Activated CD8-positive, alpha-beta T cell treated with anti-CD3 and anti-CD28 coated beads for 36 hours (primary cell): ENCODE measurements at regions not wholly inside any gene's neighbourhood (a gene's known extent, or its start where the extent isn't known, plus 50 kb on each side); places are given as distances from the start of the nearest gene placed in this dataset.
"Not testable (repeated sequence)": the region's sequence is repeated elsewhere in the genome, so short reads cannot be mapped to it uniquely, and the experiment has no call there.

Source experiments
- ATAC-seq: fragments of 200-7000 bp; cut with Tn5 transposase; one replicate; pipeline ENCODE4 v1.10.0; 2021; ENCODE audit warnings: mild to moderate bottlenecking, moderate library complexity
- CTCF ChIA-PET: fragments of 350-600 bp; sonication (Branson Sonifier 250); formaldehyde crosslinking; loops from one replicate; lab custom pipeline; 2021; ENCODE audit warnings: antibody characterized with exemption; lab: Charles Lee
- POLR2A ChIA-PET: fragments of 350-600 bp; sonication (Branson Sonifier 250); formaldehyde crosslinking; loops from one replicate; lab custom pipeline; 2021; ENCODE audit warnings: antibody characterized with exemption; lab: Charles Lee
- DNase-seq: peaks from one replicate; pipeline ENCODE4 v3.0.0-alpha.2; 2020
- H3K27ac Mint-ChIP-seq: one replicate; pipeline ENCODE4 v1.8.0; 2021; ENCODE audit warnings: mild to moderate bottlenecking, mixed read lengths
- H3K27me3 Mint-ChIP-seq: one replicate; pipeline ENCODE4 v1.8.0; 2021; ENCODE audit warnings: mixed read lengths
- H3K36me3 Mint-ChIP-seq: one replicate; pipeline ENCODE4 v1.8.0; 2021; ENCODE audit warnings: low read depth, mixed read lengths
- H3K4me1 Mint-ChIP-seq: one replicate; pipeline ENCODE4 v1.8.0; 2021; ENCODE audit warnings: low read depth, mixed read lengths
- H3K4me3 Mint-ChIP-seq: one replicate; pipeline ENCODE4 v1.8.0; 2021; ENCODE audit warnings: mild to moderate bottlenecking, moderate library complexity, mixed read lengths
- H3K9me3 Mint-ChIP-seq: one replicate; pipeline ENCODE4 v1.8.0; 2021; ENCODE audit warnings: mixed read lengths
- CTCF ChIP-seq: fragments of 200-600 bp; IDR thresholded peaks from one replicate; pipeline ENCODE4 v1.8.0; 2022; ENCODE audit warnings: antibody characterized with exemption, mild to moderate bottlenecking
- intact Hi-C: fragments of 100-400 bp; cut with micrococcal nuclease; formaldehyde crosslinking; loops from one replicate; pipeline ENCODE4 v1.10.0; 2022

DNA sequence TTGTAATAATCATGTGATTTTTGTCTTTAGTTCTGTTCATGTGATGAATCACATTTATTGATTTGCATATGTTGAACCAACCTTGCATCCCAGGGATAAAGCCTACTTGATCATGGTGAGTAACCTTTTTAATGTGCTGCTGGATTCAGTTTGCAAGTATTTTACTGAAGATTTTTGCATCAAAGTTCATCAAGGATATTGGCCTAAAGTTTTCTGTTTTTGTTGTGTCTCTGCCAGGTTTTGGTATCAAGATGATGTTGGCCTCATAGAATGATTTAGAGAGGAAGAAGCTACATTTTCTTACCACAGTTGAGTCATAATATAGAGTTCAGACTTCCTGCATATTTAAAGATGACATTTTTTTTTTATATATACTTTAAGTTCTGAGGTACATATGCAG, 455.9 kb downstream of the PLPP3 start:
- TF ChIP-seq CTCF: no peak
- no peaks in the 10 kb centered on the region for H3K36me3 Mint-ChIP-seq
- DNase-seq (no peak), ATAC-seq (no peak)
- intact Hi-C loops: no loop called here
- H3K4me3 Mint-ChIP-seq: no peak overlapping the region
- peaks cover 9% of the 10 kb centered on the region for H3K9me3 Mint-ChIP-seq
- H3K4me1 Mint-ChIP-seq: no peaks in the 10 kb centered on the region
- no peak overlapping the region for H3K27ac Mint-ChIP-seq
- H3K27me3 Mint-ChIP-seq: no peaks in the 10 kb centered on the region
- POLR2A ChIA-PET: no interaction called here
- CTCF ChIA-PET: no interaction called here

- DNase-seq: no peak
- POLR2A ChIA-PET: no interaction called here
- intact Hi-C loops: no loop called here
- Mint-ChIP-seq H3K36me3 (no peaks in the 10 kb centered on the region), H3K27me3 (no peaks in the 10 kb centered on the region), H3K9me3 (peaks cover 9% of the 10 kb centered on the region), H3K27ac (no peak overlapping the region), H3K4me3 (no peak overlapping the region), H3K4me1 (no peaks in the 10 kb centered on the region)
- ATAC-seq: no peak
- TF ChIP-seq CTCF: no peak
- CTCF ChIA-PET: no interaction called here
Observed at GRCh38 chr1:56120021-56120420, 459.3 kb downstream of the PLPP3 start.

DNA sequence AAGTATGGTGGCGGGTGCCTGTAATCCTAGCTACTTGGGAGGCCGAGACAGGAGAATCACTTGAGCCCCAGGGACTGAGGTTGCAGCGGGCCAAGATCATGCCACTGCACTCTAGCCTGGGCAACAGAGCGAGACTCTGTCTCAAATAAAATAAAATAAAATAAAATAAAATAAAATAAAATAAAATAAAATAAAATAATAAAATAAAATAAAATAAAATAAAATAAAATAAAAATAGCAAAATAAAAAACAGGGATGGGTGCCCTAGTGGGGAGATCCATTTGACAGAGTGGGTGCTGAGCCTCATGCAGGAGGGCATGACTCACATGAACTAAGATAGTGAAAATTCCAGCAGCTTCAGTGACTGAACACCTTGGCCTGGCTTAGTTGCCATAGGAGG, 460.7 kb downstream of the PLPP3 start:
- H3K36me3 Mint-ChIP-seq, DNase-seq, H3K9me3 Mint-ChIP-seq, H3K27ac Mint-ChIP-seq, ATAC-seq, H3K4me1 Mint-ChIP-seq, intact Hi-C loops, POLR2A ChIA-PET, H3K4me3 Mint-ChIP-seq, CTCF ChIA-PET, H3K27me3 Mint-ChIP-seq: not testable (repeated sequence)

DNA sequence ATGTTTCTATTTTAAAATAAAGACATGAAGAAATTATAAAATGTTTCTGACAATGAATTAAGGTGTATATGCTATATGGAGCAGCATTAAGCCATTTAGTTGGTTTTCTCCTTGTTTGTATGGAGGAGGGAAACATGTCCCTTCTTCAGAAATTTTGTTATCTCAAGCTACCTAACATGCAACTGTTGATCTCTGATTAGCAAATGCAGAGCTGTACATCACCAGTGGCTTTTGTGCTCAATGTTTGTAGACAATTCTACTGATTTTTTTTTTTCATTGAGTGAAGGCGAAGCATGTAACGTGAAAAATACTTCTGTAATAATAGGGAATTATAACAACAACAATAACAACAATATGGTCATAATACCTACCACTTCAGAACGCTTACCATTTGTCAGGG, 463.7 kb downstream of the PLPP3 start:
- Mint-ChIP-seq H3K4me3 (no peak overlapping the region), H3K27me3 (no peaks in the 10 kb centered on the region), H3K9me3 (peaks cover 2% of the 10 kb centered on the region), H3K27ac (no peak overlapping the region), H3K36me3 (no peaks in the 10 kb centered on the region), H3K4me1 (no peaks in the 10 kb centered on the region)
- DNase-seq (no peak), ATAC-seq (no peak)
- intact Hi-C loops: no loop called here
- CTCF ChIA-PET: interaction anchor here (0.7 kb wide), 1 partner anchor 117 kb away, joined by 3 read pairs; no protein-coding TSS in a partner anchor
- POLR2A ChIA-PET: no interaction called here
- TF ChIP-seq CTCF: no peak

GRCh38 chr1:56113679-56114078, 465.7 kb downstream of the PLPP3 start:
- no peak overlapping the region for H3K4me3 Mint-ChIP-seq
- peaks cover 2% of the 10 kb centered on the region for H3K9me3 Mint-ChIP-seq
- intact Hi-C loops: no loop called here
- no peak for DNase-seq
- ChIA-PET POLR2A (interaction anchor here (1.4 kb wide), 1 partner anchor 34 kb away, joined by 4 read pairs; no protein-coding TSS in a partner anchor), CTCF (no interaction called here)
- H3K27ac Mint-ChIP-seq: no peak overlapping the region
- no peak for ATAC-seq
- no peaks in the 10 kb centered on the region for H3K36me3 Mint-ChIP-seq
- no peak for TF ChIP-seq CTCF
- no peaks in the 10 kb centered on the region for H3K27me3 Mint-ChIP-seq
- no peaks in the 10 kb centered on the region for H3K4me1 Mint-ChIP-seq

GRCh38 chr1:56107275-56107638, 472.1 kb downstream of the PLPP3 start:
- Mint-ChIP-seq H3K9me3 (peaks cover 10% of the 10 kb centered on the region), H3K4me3 (no peak overlapping the region), H3K27ac (no peak overlapping the region), H3K36me3 (no peaks in the 10 kb centered on the region), H3K4me1 (no peaks in the 10 kb centered on the region), H3K27me3 (no peaks in the 10 kb centered on the region)
- no peak for DNase-seq
- ATAC-seq: no peak
- POLR2A ChIA-PET: no interaction called here
- CTCF ChIA-PET: no interaction called here
- intact Hi-C loops: no loop called here
- TF ChIP-seq CTCF: no peak
